ENCODE measurements at regions not wholly inside any gene's neighbourhood (a gene's known extent, or its start where the extent isn't known, plus 50 kb on each side); places are given as distances from the start of the nearest gene placed in this dataset.

DNA sequence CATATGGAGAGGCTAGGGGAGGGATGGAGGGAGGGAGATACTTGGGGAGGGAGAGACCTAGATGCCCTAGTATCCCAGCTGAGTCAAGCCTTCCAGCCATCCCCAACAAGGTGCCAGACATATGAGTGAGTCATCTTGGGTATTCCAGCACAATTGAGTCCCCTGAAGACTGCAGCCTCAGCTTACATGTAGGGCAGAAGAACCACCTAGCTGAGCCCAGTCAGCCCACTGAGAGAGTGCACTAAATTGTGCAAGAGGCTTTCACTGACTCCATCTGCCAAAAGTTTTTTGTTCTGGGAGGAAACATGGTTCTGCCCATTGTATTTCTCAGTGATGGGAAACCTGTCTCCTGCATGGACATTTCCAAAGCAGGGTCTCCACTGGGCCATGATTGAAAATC, 76.4 kb downstream of the FOXD2 start:
- TF ChIP-seq CTCF (IDR thresholded peaks at IDR 0.05; ENCODE audit: control extremely low read depth in 1 of 3, insufficient read depth in 1 of 3, low read depth in 1 of 3, low read length in 3 of 3) = no peak
- TF ChIP-seq JUN (IDR thresholded peaks at IDR 0.05; ENCODE audit: low read depth, low read length) = no peak
- TF ChIP-seq CHD1 (IDR thresholded peaks at IDR 0.05; ENCODE audit: low read depth, low read length) = no peak

Data from H1 (cell line).